Endothelial cell of umbilical vein (primary cell): ENCODE measurements at regions not wholly inside any gene's neighbourhood (a gene's known extent, or its start where the extent isn't known, plus 50 kb on each side); places are given as distances from the start of the nearest gene placed in this dataset.

Experiments used
- BruUV-seq: library from RNA; stranded (reverse); fragments of 400-500 nt; replicated peaks from 2 replicates; lab custom pipeline; 2021; lab: Mats Ljungman, UMichigan
- CTCF ChIA-PET: fragments of 300-600, 350-600 bp; sonication (Branson Sonifier 250); formaldehyde crosslinking; loops from one replicate; lab custom pipeline; 2021; ENCODE audit warnings: antibody characterized with exemption, inconsistent platforms; lab: Charles Lee
- POLR2A ChIA-PET: fragments of 300-600, 350-600 bp; sonication (Branson Sonifier 250); formaldehyde crosslinking; loops from one replicate; lab custom pipeline; 2021; ENCODE audit warnings: antibody characterized with exemption, inconsistent platforms; lab: Charles Lee
- DNase-seq: peaks from one replicate; pipeline ENCODE4 v3.0.0-alpha.2; 2011; ENCODE audit warnings: low read depth, low spot score
- FAIRE-seq: peaks from 2 replicates; lab custom pipeline; 2011; peaks lifted over from hg19 to GRCh38; lab: Jason Lieb, UNC
- H2AFZ ChIP-seq: 2 replicates; pipeline ENCODE4 v1.6.0; 2012; ENCODE audit warnings: low read depth, low read length, control low read depth, inconsistent platforms
- H3K27ac ChIP-seq: 2 replicates; pipeline ENCODE4 v1.5.1; 2011; ENCODE audit warnings: low read depth, mild to moderate bottlenecking, control low read depth, low read length, moderate library complexity; ENCODE audit not compliant: insufficient read depth
- H3K27me3 ChIP-seq, 2 experiments: 2 replicates each; pipeline versions ENCODE4 v1.6.0 to v1.6.1; 2011; ENCODE audit warnings: low read length in 2 of 2, mixed read lengths in 1 of 2; ENCODE audit not compliant: control insufficient read depth in 2 of 2, insufficient read depth in 2 of 2
- H3K36me3 ChIP-seq, 2 experiments: 2 replicates in 1 of 2; 3 replicates in 1 of 2; pipeline ENCODE4 v1.5.1; 2011; ENCODE audit warnings: low read length in 2 of 2, mild to moderate bottlenecking in 1 of 2, moderate library complexity in 1 of 2; ENCODE audit not compliant: control insufficient read depth in 2 of 2, insufficient read depth in 2 of 2; ENCODE audit errors: extremely low read depth in 1 of 2
- H3K4me1 ChIP-seq: 3 replicates; pipeline ENCODE4 v1.5.1; 2011; ENCODE audit warnings: mild to moderate bottlenecking, low read length; ENCODE audit not compliant: control insufficient read depth, insufficient read depth; ENCODE audit errors: extremely low read depth
- H3K4me2 ChIP-seq: 2 replicates; pipeline ENCODE4 v1.6.1; 2011; ENCODE audit warnings: low read length, control low read depth, mixed read lengths; ENCODE audit not compliant: insufficient read depth
- H3K4me3 ChIP-seq, 3 experiments: fragments of 200-600 bp in 1 of 3; sonication (generic), shearing (Covaris generic) in 1 of 3; replicated peaks in 1 of 3; 2 replicates each; pipeline ENCODE4 v1.5.1; 2011 to 2016; ENCODE audit warnings: control low read depth in 3 of 3, low read length in 3 of 3, mild to moderate bottlenecking in 2 of 3, inconsistent platforms in 1 of 3, low read depth in 1 of 3, moderate library complexity in 1 of 3; ENCODE audit not compliant: insufficient read depth in 1 of 3
- H3K79me2 ChIP-seq: 2 replicates; pipeline ENCODE4 v1.6.0; 2012; ENCODE audit warnings: low read length, inconsistent platforms; ENCODE audit not compliant: control insufficient read depth, insufficient read depth
- H3K9ac ChIP-seq: replicated peaks from 2 replicates; pipeline ENCODE3; 2011; ENCODE audit warnings: low read length, control low read depth; ENCODE audit not compliant: insufficient read depth; ENCODE audit errors: extremely low read depth
- H3K9me1 ChIP-seq: replicated peaks from 3 replicates; pipeline ENCODE4 v1.6.0; 2011; ENCODE audit warnings: mild to moderate bottlenecking, low read length; ENCODE audit not compliant: control insufficient read depth, insufficient read depth; ENCODE audit errors: extremely low read depth
- H3K9me3 ChIP-seq: replicated peaks from 2 replicates; pipeline ENCODE4 v1.5.1; 2012; ENCODE audit warnings: low read length, inconsistent platforms; ENCODE audit not compliant: control insufficient read depth, insufficient read depth
- H4K20me1 ChIP-seq: replicated peaks from 2 replicates; pipeline ENCODE3; 2011; ENCODE audit warnings: mild to moderate bottlenecking, low read length; ENCODE audit not compliant: control insufficient read depth, insufficient read depth; ENCODE audit errors: extremely low read depth
- EZH2 ChIP-seq: IDR thresholded peaks from 2 replicates; pipeline ENCODE4 v1.6.1; 2012; ENCODE audit warnings: borderline replicate concordance, low read depth, mild to moderate bottlenecking, moderate library complexity, low read length, inconsistent platforms; ENCODE audit not compliant: severe bottlenecking
- FOS ChIP-seq: IDR thresholded peaks from 2 replicates; pipeline ENCODE4 v1.6.1; 2011; ENCODE audit warnings: mild to moderate bottlenecking, low read length, moderate library complexity, borderline replicate concordance; ENCODE audit not compliant: insufficient read depth
- GATA2 ChIP-seq: IDR thresholded peaks from 2 replicates; pipeline ENCODE4 v1.7.0; 2011; ENCODE audit warnings: low read depth, mild to moderate bottlenecking, moderate library complexity, mixed read lengths, low read length; ENCODE audit not compliant: insufficient read length, insufficient read depth
- JUN ChIP-seq: IDR thresholded peaks from 2 replicates; pipeline ENCODE4 v1.6.1; 2011; ENCODE audit warnings: borderline replicate concordance, low read depth; ENCODE audit not compliant: insufficient read length, insufficient read depth
- MAX ChIP-seq: IDR thresholded peaks from 2 replicates; pipeline ENCODE4 v1.6.1; 2011; ENCODE audit not compliant: insufficient read depth, insufficient read length
- MYC ChIP-seq: IDR thresholded peaks from one replicate; pipeline ENCODE4 v1.6.1; 2011; ENCODE audit warnings: mild to moderate bottlenecking, low read depth, low read length
- POLR2A ChIP-seq: IDR thresholded peaks from 2 replicates; pipeline ENCODE4 v1.6.1; 2012; ENCODE audit warnings: low read depth, mild to moderate bottlenecking, control low read depth, low read length
- POLR2AphosphoS5 ChIP-seq: IDR thresholded peaks from 2 replicates; pipeline ENCODE4 v1.6.1; 2012; ENCODE audit warnings: low read depth, mild to moderate bottlenecking, control low read depth, low read length, moderate library complexity; ENCODE audit not compliant: insufficient read depth
- dilution Hi-C: fragments of 300-500 bp; cut with MboI; formaldehyde crosslinking; loops from one replicate; pipeline ENCODE4 v1.15.0; 2019; ENCODE audit warnings: low sequenced_read_pairs; ENCODE audit not compliant: extremely low pct_ligation_motif_present
- intact Hi-C: fragments of 100-400 bp; cut with micrococcal nuclease; formaldehyde crosslinking; loops from one replicate; pipeline ENCODE4 v1.10.0; 2022
- TF ChIP-seq, protein P1 (sequence below), 2 donors: IDR thresholded peaks; 1 replicate in 1 of 2; 2 replicates in 1 of 2; pipeline ENCODE4 v1.5.1; 2011; ENCODE audit warnings: low read length in 2 of 2, mild to moderate bottlenecking in 2 of 2, moderate library complexity in 2 of 2, control low read depth in 1 of 2, inconsistent platforms in 1 of 2, low read depth in 1 of 2; ENCODE audit not compliant: insufficient read depth in 1 of 2; ENCODE audit errors: extremely low read depth in 1 of 2

GRCh38 chr2:177059293-177059692 lies 153.3 kb upstream of the HNRNPA3 start:
- TF ChIP-seq MYC (no peak), EZH2 (no peak), FOS (no peak), MAX (no peak), POLR2AphosphoS5 (no peak), GATA2 (no peak), POLR2A (no peak), JUN (no peak)
- TF ChIP-seq, protein P1, sequence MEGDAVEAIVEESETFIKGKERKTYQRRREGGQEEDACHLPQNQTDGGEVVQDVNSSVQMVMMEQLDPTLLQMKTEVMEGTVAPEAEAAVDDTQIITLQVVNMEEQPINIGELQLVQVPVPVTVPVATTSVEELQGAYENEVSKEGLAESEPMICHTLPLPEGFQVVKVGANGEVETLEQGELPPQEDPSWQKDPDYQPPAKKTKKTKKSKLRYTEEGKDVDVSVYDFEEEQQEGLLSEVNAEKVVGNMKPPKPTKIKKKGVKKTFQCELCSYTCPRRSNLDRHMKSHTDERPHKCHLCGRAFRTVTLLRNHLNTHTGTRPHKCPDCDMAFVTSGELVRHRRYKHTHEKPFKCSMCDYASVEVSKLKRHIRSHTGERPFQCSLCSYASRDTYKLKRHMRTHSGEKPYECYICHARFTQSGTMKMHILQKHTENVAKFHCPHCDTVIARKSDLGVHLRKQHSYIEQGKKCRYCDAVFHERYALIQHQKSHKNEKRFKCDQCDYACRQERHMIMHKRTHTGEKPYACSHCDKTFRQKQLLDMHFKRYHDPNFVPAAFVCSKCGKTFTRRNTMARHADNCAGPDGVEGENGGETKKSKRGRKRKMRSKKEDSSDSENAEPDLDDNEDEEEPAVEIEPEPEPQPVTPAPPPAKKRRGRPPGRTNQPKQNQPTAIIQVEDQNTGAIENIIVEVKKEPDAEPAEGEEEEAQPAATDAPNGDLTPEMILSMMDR (IDR thresholded peaks at IDR 0.05; ENCODE audit: extremely low read depth in 1 of 2, insufficient read depth in 1 of 2, low read depth in 1 of 2, low read length in 2 of 2) = no peak
- Histone ChIP-seq H3K27me3 (no peaks in the 10 kb centered on the region), H3K4me2 (no peak overlapping the region), H3K79me2 (no peaks in the 10 kb centered on the region), H3K4me3 (no peak overlapping the region), H4K20me1 (no peaks in the 10 kb centered on the region), H3K4me1 (no peaks in the 10 kb centered on the region), H3K27ac (no peak overlapping the region), H3K36me3 (no peaks in the 10 kb centered on the region), H3K9ac (no peak overlapping the region), H2AFZ (no peak overlapping the region), H3K9me3 (no peaks in the 10 kb centered on the region), H3K9me1 (no peaks in the 10 kb centered on the region)
- dilution Hi-C loops (no loop called here), intact Hi-C loops (loop anchor here (5.0 kb wide), 1 partner anchor 932 kb away; the partner anchor contains the start of gene HOXD8)
- ChIA-PET CTCF (interaction anchor here (1.4 kb wide), 1 partner anchor 16 kb away, joined by 4 read pairs; no protein-coding TSS in a partner anchor), POLR2A (no interaction called here)
- no TSS peak for BruUV-seq
- DNase-seq (no peak), FAIRE-seq (no peak)
